WI38 (cell line): ENCODE measurements at regions not wholly inside any gene's neighbourhood (a gene's known extent, or its start where the extent isn't known, plus 50 kb on each side); places are given as distances from the start of the nearest gene placed in this dataset.

Experiments used
- H3K4me3 ChIP-seq: 2 replicates; pipeline ENCODE4 v1.5.1; 2011; ENCODE audit warnings: low read depth, mild to moderate bottlenecking, control low read depth, low read length
- TF ChIP-seq, protein P1 (sequence below): IDR thresholded peaks from 2 replicates; pipeline ENCODE4 v1.5.1; 2012; ENCODE audit warnings: low read depth, mild to moderate bottlenecking, control low read depth, low read length

GRCh38 chr3:161848376-161848775 lies 351.8 kb downstream of the OTOL1 start:
- no peak overlapping the region for H3K4me3 ChIP-seq
- TF ChIP-seq, protein P1, sequence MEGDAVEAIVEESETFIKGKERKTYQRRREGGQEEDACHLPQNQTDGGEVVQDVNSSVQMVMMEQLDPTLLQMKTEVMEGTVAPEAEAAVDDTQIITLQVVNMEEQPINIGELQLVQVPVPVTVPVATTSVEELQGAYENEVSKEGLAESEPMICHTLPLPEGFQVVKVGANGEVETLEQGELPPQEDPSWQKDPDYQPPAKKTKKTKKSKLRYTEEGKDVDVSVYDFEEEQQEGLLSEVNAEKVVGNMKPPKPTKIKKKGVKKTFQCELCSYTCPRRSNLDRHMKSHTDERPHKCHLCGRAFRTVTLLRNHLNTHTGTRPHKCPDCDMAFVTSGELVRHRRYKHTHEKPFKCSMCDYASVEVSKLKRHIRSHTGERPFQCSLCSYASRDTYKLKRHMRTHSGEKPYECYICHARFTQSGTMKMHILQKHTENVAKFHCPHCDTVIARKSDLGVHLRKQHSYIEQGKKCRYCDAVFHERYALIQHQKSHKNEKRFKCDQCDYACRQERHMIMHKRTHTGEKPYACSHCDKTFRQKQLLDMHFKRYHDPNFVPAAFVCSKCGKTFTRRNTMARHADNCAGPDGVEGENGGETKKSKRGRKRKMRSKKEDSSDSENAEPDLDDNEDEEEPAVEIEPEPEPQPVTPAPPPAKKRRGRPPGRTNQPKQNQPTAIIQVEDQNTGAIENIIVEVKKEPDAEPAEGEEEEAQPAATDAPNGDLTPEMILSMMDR, result no peak

- H3K4me3 ChIP-seq, result no peak overlapping the region
- TF ChIP-seq, protein P1, result peak; percentile 83
These were observed 355.4 kb downstream of the OTOL1 start for GRCh38 chr3:161851941-161852566.

GRCh38 chr3:161852744-161853143 lies 356.1 kb downstream of the OTOL1 start:
- TF ChIP-seq, protein P1, result no peak

GRCh38 chr3:161854232-161854771 lies 357.7 kb downstream of the OTOL1 start:
- TF ChIP-seq, protein P1, result no peak
- no peak overlapping the region for H3K4me3 ChIP-seq

More at GRCh38 chr3:161852744-161853143, 356.1 kb downstream of the OTOL1 start:
- H3K4me3 ChIP-seq, result no peak overlapping the region

GRCh38 chr3:161859057-161859456 lies 362.4 kb downstream of the OTOL1 start:
- H3K4me3 ChIP-seq, result no peak overlapping the region
- TF ChIP-seq, protein P1, result no peak

DNA sequence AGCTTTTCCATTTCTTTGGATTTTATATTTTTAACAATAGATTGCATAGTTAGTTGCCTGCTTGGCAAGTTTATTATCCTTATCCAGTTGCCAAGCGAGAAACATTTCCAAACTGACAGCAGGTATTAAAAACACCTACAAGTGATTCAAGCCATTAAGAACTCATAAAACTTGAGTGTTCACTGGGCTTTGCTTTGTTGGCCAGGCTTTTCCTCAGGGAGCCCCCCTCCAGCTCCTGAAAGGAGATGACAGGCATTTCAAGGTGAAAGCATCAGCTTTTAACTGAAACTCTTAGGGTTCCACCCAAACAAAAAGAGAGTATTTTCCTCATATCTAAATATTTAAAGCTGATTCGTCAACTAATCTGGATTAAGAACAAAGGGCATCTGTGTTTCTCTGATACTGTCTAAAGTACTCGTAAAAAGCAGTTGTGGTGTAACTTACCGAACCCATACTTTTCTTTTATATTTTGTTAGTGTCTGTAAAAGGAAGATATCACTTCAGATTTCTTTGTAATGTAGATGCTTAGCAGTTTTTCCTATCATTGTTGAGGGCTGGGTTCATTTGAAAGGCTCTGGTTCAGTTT lies 363.4 kb downstream of the OTOL1 start:
- TF ChIP-seq, protein P1, result no peak
- H3K4me3 ChIP-seq, result no peak overlapping the region

DNA sequence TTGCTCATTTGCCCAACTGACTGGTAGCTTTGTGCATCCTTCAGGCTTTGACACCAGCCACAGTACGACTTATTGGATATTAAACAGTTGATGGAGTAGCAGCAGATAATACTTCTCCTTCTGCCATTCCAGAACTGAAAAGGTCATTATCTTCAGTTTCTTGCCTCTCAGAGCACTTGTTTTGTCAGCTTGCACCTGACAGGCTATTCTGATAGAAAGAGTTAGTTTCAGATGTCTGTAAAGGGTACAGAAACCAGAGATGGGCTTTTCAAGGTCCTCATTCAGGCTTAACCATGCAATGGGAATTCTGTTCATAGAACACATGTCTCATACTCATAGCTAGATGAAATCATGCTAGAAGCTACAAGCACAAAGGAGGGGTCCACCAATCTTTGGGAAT lies 367.2 kb downstream of the OTOL1 start:
- TF ChIP-seq, protein P1, result no peak
- H3K4me3 ChIP-seq, result no peak overlapping the region
